HS-27A (cell line): ENCODE measurements at regions not wholly inside any gene's neighbourhood (a gene's known extent, or its start where the extent isn't known, plus 50 kb on each side); places are given as distances from the start of the nearest gene placed in this dataset.

ENCODE experiments used
- DNase-seq: peaks from one replicate; pipeline ENCODE4 v3.0.0-alpha.2; 2012; ENCODE audit warnings: low read depth, missing footprints

DNA sequence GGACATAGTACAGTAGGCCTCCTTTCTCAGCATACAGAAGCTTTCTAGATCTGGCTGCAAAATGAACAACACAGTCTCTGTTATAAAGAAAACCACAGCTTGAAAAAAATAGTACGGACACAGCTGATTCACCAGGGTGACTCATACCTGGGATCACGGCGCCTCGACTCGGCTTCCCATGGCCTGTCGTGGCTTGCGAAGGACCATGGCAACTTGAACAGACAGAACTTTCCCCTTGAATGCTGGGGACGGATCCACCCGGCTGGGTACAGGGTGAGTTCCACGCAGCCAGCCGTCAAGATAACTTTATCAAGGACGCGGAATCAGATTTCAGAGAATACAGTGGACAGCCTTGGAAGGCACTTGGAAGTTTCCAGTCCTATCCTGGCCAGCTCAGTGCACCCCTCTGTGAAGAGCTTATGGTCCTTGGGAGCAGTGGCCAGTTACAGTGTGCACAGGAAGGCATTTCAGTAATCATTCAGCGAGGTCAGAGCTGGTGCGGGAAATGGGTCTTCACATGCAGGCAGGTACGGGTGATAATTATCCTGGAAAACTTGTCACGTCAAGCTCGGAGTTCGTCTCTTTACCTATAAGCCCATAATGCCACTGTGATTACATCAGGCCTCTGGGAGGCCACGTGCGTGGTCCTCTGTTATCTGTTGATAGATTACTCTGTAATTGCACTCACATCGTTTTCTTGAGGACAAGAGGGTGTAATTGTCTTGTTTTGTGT is 57.9 kb upstream of the MAF start:
- DNase-seq: no peak

DNA sequence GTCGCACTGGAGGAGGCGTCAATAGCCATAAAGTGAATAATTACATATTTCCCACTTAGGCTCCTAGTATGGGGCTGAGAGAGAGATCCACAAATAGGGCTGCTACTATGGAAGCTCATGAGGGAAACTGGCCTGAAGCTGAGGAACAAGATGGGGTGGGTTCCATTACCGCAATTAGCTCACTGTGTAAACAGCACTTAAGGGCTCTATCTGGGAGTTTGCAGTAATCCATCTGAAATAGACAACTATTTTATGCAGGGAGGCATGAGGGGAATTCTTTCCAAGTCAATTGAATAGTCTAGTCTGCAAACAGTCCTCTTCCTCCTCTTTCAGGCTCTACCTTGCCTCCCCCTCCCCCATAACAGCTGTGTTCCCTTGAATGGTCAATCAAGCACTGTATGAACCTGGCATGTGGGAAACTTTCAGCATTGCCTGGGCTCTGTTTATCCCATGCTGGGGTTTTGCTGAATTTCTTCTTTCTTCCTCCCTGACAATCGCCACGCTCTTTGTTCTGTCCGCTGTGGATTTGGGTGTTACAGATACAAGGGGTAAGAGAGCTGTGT is 56.1 kb upstream of the MAF start:
- no peak for DNase-seq

- DNase-seq: no peak
These were observed 52.9 kb upstream of the MAF start for GRCh38 chr16:79653373-79653891.

GRCh38 chr16:79651363-79651762 is 50.8 kb upstream of the MAF start:
- no peak for DNase-seq
